ENCODE measurements at regions not wholly inside any gene's neighbourhood (a gene's known extent, or its start where the extent isn't known, plus 50 kb on each side); places are given as distances from the start of the nearest gene placed in this dataset.

GRCh38 chr2:121165038-121165542 is 119.9 kb downstream of the TFCP2L1 start:
- DNase-seq (no peak), ATAC-seq (no peak)
- intact Hi-C loops (cut with micrococcal nuclease): no loop called here
